ENCODE measurements at regions not wholly inside any gene's neighbourhood (a gene's known extent, or its start where the extent isn't known, plus 50 kb on each side); places are given as distances from the start of the nearest gene placed in this dataset.

DNA sequence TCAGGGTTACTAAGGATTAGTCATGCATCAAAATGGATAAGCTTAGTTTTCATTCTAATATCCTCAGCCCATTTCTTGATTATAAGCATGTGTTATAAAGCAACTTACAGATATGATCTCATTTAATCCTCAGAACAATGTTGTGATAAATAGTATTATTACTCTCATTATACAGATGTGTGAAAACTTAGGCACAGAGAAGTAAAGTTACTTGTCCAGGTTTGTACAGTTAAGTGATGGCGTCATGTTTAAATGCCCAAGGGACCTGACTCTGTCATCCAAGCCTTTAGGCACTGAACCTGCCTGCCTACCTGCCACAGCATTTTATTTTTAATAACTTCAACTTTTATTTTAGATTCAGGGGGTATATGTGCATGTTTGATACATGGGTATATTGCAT lies 472.9 kb upstream of the SEMA6D start:
- Histone ChIP-seq H3K9me3 (ENCODE audit: insufficient read depth, low read depth, low read length) (no peaks in the 10 kb centered on the region), H4K20me1 (ENCODE audit: insufficient read depth, low read length) (no peaks in the 10 kb centered on the region), H3K27ac (ENCODE audit: low read depth, low read length) (no peak overlapping the region), H3K36me3 (ENCODE audit: insufficient read depth, low read length) (no peaks in the 10 kb centered on the region), H3K79me2 (ENCODE audit: insufficient read depth, low read length) (no peaks in the 10 kb centered on the region), H3K4me3 (ENCODE audit: insufficient read depth, low read depth, low read length) (no peak overlapping the region), H3K9ac (ENCODE audit: low read length) (no peak overlapping the region), H3K27me3 (ENCODE audit: insufficient read depth, low read length) (no peaks in the 10 kb centered on the region), H3K4me2 (ENCODE audit: low read length) (no peak overlapping the region), H2AFZ (ENCODE audit: low read depth, low read length) (no peak overlapping the region), H3K4me1 (ENCODE audit: insufficient read depth, low read length) (no peaks in the 10 kb centered on the region)
- Mint-ChIP-seq H3K4me3 (ENCODE audit: unreplicated experiment) (no peak overlapping the region), H3K27ac (ENCODE audit: unreplicated experiment) (no peak overlapping the region), H3K9me3 (ENCODE audit: unreplicated experiment) (no peaks in the 10 kb centered on the region), H3K27me3 (ENCODE audit: low read depth, unreplicated experiment) (no peaks in the 10 kb centered on the region), H3K4me1 (ENCODE audit: low read depth, unreplicated experiment) (no peaks in the 10 kb centered on the region), H3K36me3 (ENCODE audit: low read depth, unreplicated experiment) (no peaks in the 10 kb centered on the region)
- DNase-seq (ENCODE audit: low read depth) (no peak), FAIRE-seq (no peak)
- TF ChIP-seq, protein P1, sequence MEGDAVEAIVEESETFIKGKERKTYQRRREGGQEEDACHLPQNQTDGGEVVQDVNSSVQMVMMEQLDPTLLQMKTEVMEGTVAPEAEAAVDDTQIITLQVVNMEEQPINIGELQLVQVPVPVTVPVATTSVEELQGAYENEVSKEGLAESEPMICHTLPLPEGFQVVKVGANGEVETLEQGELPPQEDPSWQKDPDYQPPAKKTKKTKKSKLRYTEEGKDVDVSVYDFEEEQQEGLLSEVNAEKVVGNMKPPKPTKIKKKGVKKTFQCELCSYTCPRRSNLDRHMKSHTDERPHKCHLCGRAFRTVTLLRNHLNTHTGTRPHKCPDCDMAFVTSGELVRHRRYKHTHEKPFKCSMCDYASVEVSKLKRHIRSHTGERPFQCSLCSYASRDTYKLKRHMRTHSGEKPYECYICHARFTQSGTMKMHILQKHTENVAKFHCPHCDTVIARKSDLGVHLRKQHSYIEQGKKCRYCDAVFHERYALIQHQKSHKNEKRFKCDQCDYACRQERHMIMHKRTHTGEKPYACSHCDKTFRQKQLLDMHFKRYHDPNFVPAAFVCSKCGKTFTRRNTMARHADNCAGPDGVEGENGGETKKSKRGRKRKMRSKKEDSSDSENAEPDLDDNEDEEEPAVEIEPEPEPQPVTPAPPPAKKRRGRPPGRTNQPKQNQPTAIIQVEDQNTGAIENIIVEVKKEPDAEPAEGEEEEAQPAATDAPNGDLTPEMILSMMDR (IDR thresholded peaks at IDR 0.05; ENCODE audit: insufficient read depth, low read depth, low read length) = no peak

DNA sequence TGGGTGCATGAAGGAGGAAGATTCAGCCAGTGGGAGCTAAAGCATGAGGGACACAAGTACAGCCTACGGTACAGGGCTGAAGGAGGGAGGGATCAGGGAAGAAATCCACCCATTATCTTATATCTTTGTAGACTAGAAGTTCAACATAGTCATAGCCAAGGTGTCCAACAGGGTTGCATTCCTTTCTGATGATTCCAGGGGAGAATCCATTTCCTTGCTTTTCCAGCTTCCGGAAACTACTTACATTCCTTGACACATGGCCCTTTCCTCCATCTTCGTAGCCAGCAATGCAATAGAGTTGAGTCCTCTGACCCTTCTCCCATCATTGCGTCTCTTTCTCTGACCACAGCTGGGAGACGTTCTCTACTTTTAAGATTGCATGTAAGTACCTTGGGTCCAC lies 471.0 kb upstream of the SEMA6D start:
- no peaks in the 10 kb centered on the region for H3K9me3 Mint-ChIP-seq (ENCODE audit: unreplicated experiment)
- no peak for DNase-seq (ENCODE audit: low read depth)
- Histone ChIP-seq H3K27ac (ENCODE audit: low read depth, low read length) (no peak overlapping the region), H3K4me1 (ENCODE audit: insufficient read depth, low read length) (no peaks in the 10 kb centered on the region), H3K4me3 (ENCODE audit: insufficient read depth, low read depth, low read length) (no peak overlapping the region), H3K27me3 (ENCODE audit: insufficient read depth, low read length) (no peaks in the 10 kb centered on the region), H3K9ac (ENCODE audit: low read length) (no peak overlapping the region), H3K79me2 (ENCODE audit: insufficient read depth, low read length) (no peaks in the 10 kb centered on the region), H4K20me1 (ENCODE audit: insufficient read depth, low read length) (no peaks in the 10 kb centered on the region), H2AFZ (ENCODE audit: low read depth, low read length) (no peak overlapping the region), H3K9me3 (ENCODE audit: insufficient read depth, low read depth, low read length) (no peaks in the 10 kb centered on the region), H3K36me3 (ENCODE audit: insufficient read depth, low read length) (no peaks in the 10 kb centered on the region), H3K4me2 (ENCODE audit: low read length) (no peak overlapping the region)
- no peaks in the 10 kb centered on the region for H3K27me3 Mint-ChIP-seq (ENCODE audit: low read depth, unreplicated experiment)
- H3K4me1 Mint-ChIP-seq (ENCODE audit: low read depth, unreplicated experiment) = no peaks in the 10 kb centered on the region
- no peak for TF ChIP-seq EZH2 (IDR thresholded peaks at IDR 0.05; ENCODE audit: insufficient read depth, low read length)
- TF ChIP-seq, protein P1 (IDR thresholded peaks at IDR 0.05; ENCODE audit: insufficient read depth, low read depth, low read length) = no peak
- H3K4me3 Mint-ChIP-seq (ENCODE audit: unreplicated experiment) = no peak overlapping the region
- H3K27ac Mint-ChIP-seq (ENCODE audit: unreplicated experiment) = no peak overlapping the region
- no peaks in the 10 kb centered on the region for H3K36me3 Mint-ChIP-seq (ENCODE audit: low read depth, unreplicated experiment)
- no peak for FAIRE-seq

DNA sequence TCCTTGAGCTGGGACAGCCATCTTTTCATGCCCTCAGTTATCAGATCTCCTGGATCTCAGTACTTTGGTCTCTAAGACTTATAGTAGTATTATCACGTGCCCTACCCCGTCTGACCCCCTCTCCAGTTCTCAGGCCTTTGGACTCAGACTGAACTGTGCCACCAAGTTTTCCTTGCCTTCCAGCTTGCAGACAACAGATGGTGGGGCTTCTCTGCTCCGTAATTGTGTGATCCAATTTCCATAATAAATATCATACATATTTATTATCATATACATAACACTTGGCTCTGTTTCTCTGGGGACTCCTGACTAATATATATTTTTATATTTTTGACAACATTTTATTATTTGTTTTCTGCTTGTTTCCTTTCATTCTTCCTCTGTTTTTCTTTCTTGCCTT lies 458.8 kb upstream of the SEMA6D start:
- no peak for DNase-seq (ENCODE audit: low read depth)
- H3K4me3 ChIP-seq (ENCODE audit: insufficient read depth, low read depth, low read length) = no peak overlapping the region
- no peaks in the 10 kb centered on the region for H3K4me1 Mint-ChIP-seq (ENCODE audit: low read depth, unreplicated experiment)
- H3K9ac ChIP-seq (ENCODE audit: low read length) = no peak overlapping the region
- TF ChIP-seq EZH2 (IDR thresholded peaks at IDR 0.05; ENCODE audit: insufficient read depth, low read length) = no peak
- TF ChIP-seq, protein P1 (IDR thresholded peaks at IDR 0.05; ENCODE audit: insufficient read depth, low read depth, low read length) = no peak
- H3K4me3 Mint-ChIP-seq (ENCODE audit: unreplicated experiment) = no peak overlapping the region
- H3K4me2 ChIP-seq (ENCODE audit: low read length) = no peak overlapping the region
- no peaks in the 10 kb centered on the region for H3K27me3 ChIP-seq (ENCODE audit: insufficient read depth, low read length)
- H3K4me1 ChIP-seq (ENCODE audit: insufficient read depth, low read length) = no peaks in the 10 kb centered on the region
- peaks cover 2% of the 10 kb centered on the region for H3K27me3 Mint-ChIP-seq (ENCODE audit: low read depth, unreplicated experiment)
- H3K36me3 Mint-ChIP-seq (ENCODE audit: low read depth, unreplicated experiment) = no peaks in the 10 kb centered on the region
- no peak overlapping the region for H2AFZ ChIP-seq (ENCODE audit: low read depth, low read length)
- H3K9me3 Mint-ChIP-seq (ENCODE audit: unreplicated experiment) = peaks cover 3% of the 10 kb centered on the region
- no peaks in the 10 kb centered on the region for H3K9me3 ChIP-seq (ENCODE audit: insufficient read depth, low read depth, low read length)
- H3K36me3 ChIP-seq (ENCODE audit: insufficient read depth, low read length) = no peaks in the 10 kb centered on the region
- no peaks in the 10 kb centered on the region for H4K20me1 ChIP-seq (ENCODE audit: insufficient read depth, low read length)
- FAIRE-seq = no peak
- no peak overlapping the region for H3K27ac Mint-ChIP-seq (ENCODE audit: unreplicated experiment)
- no peak overlapping the region for H3K27ac ChIP-seq (ENCODE audit: low read depth, low read length)
- H3K79me2 ChIP-seq (ENCODE audit: insufficient read depth, low read length) = no peaks in the 10 kb centered on the region

All from astrocyte (in vitro differentiated cells and primary cell).